Aorta (tissue), 5 donors: ENCODE measurements at regions not wholly inside any gene's neighbourhood (a gene's known extent, or its start where the extent isn't known, plus 50 kb on each side); places are given as distances from the start of the nearest gene placed in this dataset.

Experiments used
- ATAC-seq: fragments of 200-7000 bp; cut with Tn5 transposase; one replicate; pipeline ENCODE4 v1.9.1; 2022; ENCODE audit warnings: moderate library complexity; ENCODE audit not compliant: low FRiP score
- DNase-seq, 2 donors: peaks; one replicate each; pipeline ENCODE4 v3.0.0-alpha.2; 2020
- H3K27ac ChIP-seq, 2 donors: one replicate each; pipeline ENCODE4 v1.5.1; 2013; ENCODE audit warnings: low read length in 2 of 2, mild to moderate bottlenecking in 2 of 2, moderate library complexity in 2 of 2, control low read depth in 1 of 2, inconsistent platforms in 1 of 2, low read depth in 1 of 2
- H3K27me3 ChIP-seq, 2 donors: one replicate each; pipeline ENCODE4 v1.6.1; 2013; ENCODE audit warnings: control low read depth in 1 of 2, low read length in 1 of 2, mild to moderate bottlenecking in 1 of 2, moderate library complexity in 1 of 2; ENCODE audit not compliant: insufficient read depth in 2 of 2, control insufficient read depth in 1 of 2
- H3K36me3 ChIP-seq, 2 donors: one replicate each; pipeline ENCODE4 v1.6.1; 2013; ENCODE audit warnings: control low read depth in 1 of 2, low read length in 1 of 2, mild to moderate bottlenecking in 1 of 2; ENCODE audit not compliant: insufficient read depth in 2 of 2, control insufficient read depth in 1 of 2
- H3K4me1 ChIP-seq, 2 donors: one replicate each; pipeline ENCODE4 v1.6.1; 2013; ENCODE audit warnings: low read length in 2 of 2, control low read depth in 1 of 2, mild to moderate bottlenecking in 1 of 2, moderate library complexity in 1 of 2; ENCODE audit not compliant: insufficient read depth in 2 of 2, control insufficient read depth in 1 of 2
- H3K4me3 ChIP-seq, 2 donors: one replicate each; pipeline ENCODE4 v1.5.1; 2013; ENCODE audit warnings: low read length in 2 of 2, control low read depth in 1 of 2, mild to moderate bottlenecking in 1 of 2
- H3K9me3 ChIP-seq: one replicate; pipeline ENCODE4 v1.6.1; 2013; ENCODE audit warnings: mild to moderate bottlenecking, low read length; ENCODE audit not compliant: control insufficient read depth
- WGBS, 2 donors: extraction: QIAGEN DNeasy Blood & Tissue Kit; methylation state at CpG; one replicate each; pipeline ENCODE4 v1.1.7; 2013; 5-methylcytosine and 5-hydroxymethylcytosine counted together
- intact Hi-C, 2 donors: fragments of 100-400 bp; cut with DNase I; formaldehyde crosslinking; loops; one replicate each; pipeline versions ENCODE4 v1.14.2 to v1.15.0; 2022
- donor health status: healthy with polysubstance abuse.
- donor health status: Bipolar disorder and iron deficiency.
- donor health status: DM: no; HTN: no; CAD: no.
- donor health status: DM: no; HTN: no; CAD: no.
- donor health status: DM: yes; HTN: yes; CAD: no.

- Histone ChIP-seq H3K4me1 (no peaks in the 10 kb centered on the region), H3K27ac (no peak overlapping the region), H3K36me3 (no peaks in the 10 kb centered on the region), H3K4me3 (no peak overlapping the region), H3K9me3 (peaks cover 3% of the 10 kb centered on the region), H3K27me3 (no peaks in the 10 kb centered on the region)
- intact Hi-C loops, result no loop called here
- WGBS, 2 donors, result 52 to 83% methylated on average over 1 of the region's 1 CpG
- DNase-seq (no peak), ATAC-seq (no peak)
These were observed 72.1 kb downstream of the AKR1C4 start for GRCh38 chr10:5268743-5269142.

GRCh38 chr10:5269791-5270190 lies 73.2 kb downstream of the AKR1C4 start:
- Histone ChIP-seq H3K36me3 (no peaks in the 10 kb centered on the region), H3K27ac (no peak overlapping the region), H3K9me3 (peaks cover 3% of the 10 kb centered on the region), H3K27me3 (no peaks in the 10 kb centered on the region), H3K4me3 (no peak overlapping the region), H3K4me1 (no peaks in the 10 kb centered on the region)
- intact Hi-C loops, result no loop called here
- DNase-seq (no peak), ATAC-seq (no peak)

DNA sequence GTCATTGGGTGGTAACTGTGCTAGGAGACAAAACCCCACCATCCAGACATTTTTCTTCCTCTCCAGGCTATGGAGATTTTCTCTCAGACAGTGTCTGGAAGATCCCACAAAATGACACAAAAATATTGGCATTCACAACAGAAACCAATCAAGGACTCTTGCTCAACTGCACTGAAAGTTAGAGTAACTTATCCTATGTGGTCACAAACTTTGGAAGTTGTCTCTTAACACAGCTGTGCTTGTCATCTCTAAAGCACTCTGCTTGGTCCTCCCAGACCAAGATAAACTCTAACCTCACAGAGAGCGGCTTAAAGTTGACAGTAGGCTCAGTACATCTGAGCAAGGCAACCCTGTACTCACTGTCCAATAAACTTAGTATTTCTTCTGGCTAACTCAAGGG lies 74.9 kb downstream of the AKR1C4 start:
- DNase-seq, result no peak
- Histone ChIP-seq H3K36me3 (no peaks in the 10 kb centered on the region), H3K27me3 (no peaks in the 10 kb centered on the region), H3K27ac (no peak overlapping the region), H3K4me3 (no peak overlapping the region), H3K4me1 (no peaks in the 10 kb centered on the region), H3K9me3 (no peaks in the 10 kb centered on the region)
- no peak for ATAC-seq
- intact Hi-C loops, result no loop called here
- 67 to 81% methylated on average over 1 of the region's 1 CpG for WGBS, 2 donors

DNA sequence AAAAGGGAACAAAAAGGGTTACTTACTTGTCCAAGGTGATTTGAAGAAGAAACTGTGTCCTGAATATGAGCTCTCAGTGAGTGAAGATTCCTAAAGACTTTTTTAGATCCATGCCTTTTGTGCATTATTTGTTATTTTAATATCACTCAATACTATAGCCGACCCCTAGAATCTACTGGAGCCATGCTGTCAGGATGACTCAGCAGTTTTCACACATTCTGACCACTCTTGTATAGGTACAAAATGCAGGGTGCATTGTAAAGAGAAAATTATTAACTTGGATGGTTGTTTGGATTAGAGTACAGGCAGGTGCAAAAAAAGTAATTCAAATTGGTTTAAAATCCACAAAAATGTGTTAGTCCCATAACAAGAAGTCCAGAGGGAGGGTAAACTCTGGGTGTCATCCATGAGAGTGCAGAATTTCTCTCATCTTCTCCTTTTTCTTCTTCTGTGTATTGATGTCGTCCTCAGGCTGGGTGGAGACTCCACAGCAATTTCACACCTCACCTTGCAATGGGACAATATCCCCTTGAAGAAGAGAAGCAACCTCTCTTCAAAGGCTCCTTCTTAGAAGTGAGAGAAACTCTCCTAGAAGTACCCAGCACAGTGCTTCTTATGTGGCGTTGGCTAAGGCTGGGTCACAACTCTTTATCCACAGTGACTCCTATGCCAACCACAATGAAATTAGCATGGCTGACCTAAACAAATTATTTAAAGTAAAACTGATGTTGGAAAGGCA lies 75.6 kb downstream of the AKR1C4 start:
- DNase-seq (no peak), ATAC-seq (no peak)
- intact Hi-C loops, result no loop called here
- Histone ChIP-seq H3K9me3 (no peaks in the 10 kb centered on the region), H3K4me1 (no peaks in the 10 kb centered on the region), H3K36me3 (no peaks in the 10 kb centered on the region), H3K27ac (no peak overlapping the region), H3K27me3 (no peaks in the 10 kb centered on the region), H3K4me3 (no peak overlapping the region)
- WGBS, 2 donors, result 69 to 72% methylated on average over 3 of the region's 3 CpGs

GRCh38 chr10:5274795-5275194 lies 78.2 kb downstream of the AKR1C4 start:
- no peaks in the 10 kb centered on the region for H3K36me3 ChIP-seq
- no peak overlapping the region for H3K27ac ChIP-seq

DNA sequence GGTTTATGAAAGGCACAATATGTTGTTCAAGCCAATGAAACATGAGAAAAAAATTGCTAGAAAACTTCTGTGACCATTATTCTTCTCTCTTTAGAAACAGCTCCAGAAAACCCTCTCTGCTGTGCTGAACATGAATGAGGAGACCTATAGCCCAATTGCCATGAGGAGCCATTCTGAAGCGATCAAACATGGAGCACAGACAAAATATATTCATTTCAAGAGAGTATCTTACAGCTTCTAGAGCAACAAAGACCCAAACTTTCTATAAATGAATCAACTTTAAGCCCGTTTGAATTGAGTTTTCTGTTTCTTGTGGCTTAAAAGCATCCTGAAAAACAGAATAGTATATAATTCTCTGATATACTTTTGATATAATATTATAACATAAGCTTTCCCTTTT lies 83.4 kb upstream of the UCN3 start:
- Histone ChIP-seq H3K36me3 (no peaks in the 10 kb centered on the region), H3K27me3 (no peaks in the 10 kb centered on the region), H3K27ac (no peak overlapping the region), H3K4me3 (no peak overlapping the region), H3K9me3 (no peaks in the 10 kb centered on the region), H3K4me1 (peaks cover 0 to 4% of the 10 kb centered on the region in 2 donors)
- DNase-seq, result no peak
- no peak for ATAC-seq
- 66 to 72% methylated on average over 2 of the region's 2 CpGs for WGBS, 2 donors
- intact Hi-C loops, result loop anchor here in 1 of 2 donors (10.0 kb wide), 1 partner anchor 467 kb away; no protein-coding TSS in a partner anchor

More at GRCh38 chr10:5274795-5275194, 78.2 kb downstream of the AKR1C4 start:
- WGBS, 2 donors, result 90% methylated on average over 5 of the region's 5 CpGs
- no peak for DNase-seq
- Histone ChIP-seq H3K27me3 (no peaks in the 10 kb centered on the region), H3K4me1 (no peaks in the 10 kb centered on the region), H3K4me3 (no peak overlapping the region), H3K9me3 (no peaks in the 10 kb centered on the region)
- intact Hi-C loops, result no loop called here
- ATAC-seq, result no peak

DNA sequence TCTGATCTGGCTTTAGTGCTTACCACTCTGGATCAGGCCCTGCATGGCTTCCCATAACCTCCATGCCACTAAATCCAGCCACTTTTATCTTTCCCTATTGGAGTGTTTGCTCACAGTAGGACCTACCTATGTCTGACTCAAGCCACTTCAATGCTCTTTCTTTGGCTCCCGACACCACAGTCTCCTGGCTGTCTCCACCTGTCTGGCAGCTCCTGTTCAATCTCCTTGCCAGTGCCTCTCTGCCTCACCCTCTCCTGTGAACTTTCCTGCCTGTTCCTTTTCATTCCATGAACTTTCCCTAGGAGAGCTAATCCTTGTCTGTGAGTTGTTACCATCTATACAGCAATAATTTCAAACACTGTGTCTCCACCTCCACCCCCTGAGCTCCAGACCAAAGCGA lies 82.6 kb upstream of the UCN3 start:
- intact Hi-C loops, result loop anchor here (2.0 to 10.0 kb wide), 3 partner anchors 431 to 467 kb away; no protein-coding TSS in a partner anchor
- H3K4me3 ChIP-seq, result no peak overlapping the region
- H3K4me1 ChIP-seq, result peaks cover 0 to 4% of the 10 kb centered on the region in 2 donors
- no peaks in the 10 kb centered on the region for H3K36me3 ChIP-seq
- ATAC-seq (no peak), DNase-seq (no peak)
- H3K27ac ChIP-seq, result no peak overlapping the region
- WGBS, 2 donors, result 81 to 84% methylated on average over 2 of the region's 2 CpGs
- H3K9me3 ChIP-seq, result no peaks in the 10 kb centered on the region
- no peaks in the 10 kb centered on the region for H3K27me3 ChIP-seq

GRCh38 chr10:5283305-5284158 lies 81.2 kb upstream of the UCN3 start:
- WGBS, 2 donors, result 31 to 40% methylated on average over 14 of the region's 14 CpGs
- Histone ChIP-seq H3K4me3 (no peak overlapping the region), H3K27ac (no peak overlapping the region), H3K36me3 (no peaks in the 10 kb centered on the region), H3K27me3 (no peaks in the 10 kb centered on the region), H3K4me1 (peaks cover 0 to 4% of the 10 kb centered on the region in 2 donors), H3K9me3 (no peaks in the 10 kb centered on the region)
- intact Hi-C loops, result loop anchor here (2.0 to 10.0 kb wide), 3 partner anchors 433 to 469 kb away; no protein-coding TSS in a partner anchor
- DNase-seq (peak; percentile 79 to 80), ATAC-seq (peak; percentile 84)
